ENCODE measurements at regions not wholly inside any gene's neighbourhood (a gene's known extent, or its start where the extent isn't known, plus 50 kb on each side); places are given as distances from the start of the nearest gene placed in this dataset.

DNA sequence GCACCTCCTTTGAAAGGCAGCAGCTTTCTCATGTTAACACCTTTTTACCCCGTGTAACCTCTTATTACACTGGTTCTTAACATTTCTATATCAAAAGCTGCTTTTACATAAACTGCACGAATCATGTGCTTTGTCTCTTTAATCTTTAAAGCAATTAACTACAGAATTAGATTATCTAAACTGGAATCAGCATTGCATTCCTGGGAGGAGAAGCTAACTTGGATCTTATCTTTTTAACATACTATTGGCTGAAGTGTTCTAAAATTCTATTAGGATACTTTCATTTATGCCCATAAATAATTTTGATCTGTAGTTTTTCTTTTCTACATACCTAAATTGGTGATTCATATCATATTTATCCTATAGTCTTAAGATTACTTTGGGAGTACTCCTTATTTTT lies 428.4 kb upstream of the IGFBP3 start:
- intact Hi-C loops (cut with DNase I) = no loop called here
- TF ChIP-seq, protein P1, sequence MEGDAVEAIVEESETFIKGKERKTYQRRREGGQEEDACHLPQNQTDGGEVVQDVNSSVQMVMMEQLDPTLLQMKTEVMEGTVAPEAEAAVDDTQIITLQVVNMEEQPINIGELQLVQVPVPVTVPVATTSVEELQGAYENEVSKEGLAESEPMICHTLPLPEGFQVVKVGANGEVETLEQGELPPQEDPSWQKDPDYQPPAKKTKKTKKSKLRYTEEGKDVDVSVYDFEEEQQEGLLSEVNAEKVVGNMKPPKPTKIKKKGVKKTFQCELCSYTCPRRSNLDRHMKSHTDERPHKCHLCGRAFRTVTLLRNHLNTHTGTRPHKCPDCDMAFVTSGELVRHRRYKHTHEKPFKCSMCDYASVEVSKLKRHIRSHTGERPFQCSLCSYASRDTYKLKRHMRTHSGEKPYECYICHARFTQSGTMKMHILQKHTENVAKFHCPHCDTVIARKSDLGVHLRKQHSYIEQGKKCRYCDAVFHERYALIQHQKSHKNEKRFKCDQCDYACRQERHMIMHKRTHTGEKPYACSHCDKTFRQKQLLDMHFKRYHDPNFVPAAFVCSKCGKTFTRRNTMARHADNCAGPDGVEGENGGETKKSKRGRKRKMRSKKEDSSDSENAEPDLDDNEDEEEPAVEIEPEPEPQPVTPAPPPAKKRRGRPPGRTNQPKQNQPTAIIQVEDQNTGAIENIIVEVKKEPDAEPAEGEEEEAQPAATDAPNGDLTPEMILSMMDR (IDR thresholded peaks at IDR 0.05) = no peak
- no peak for TF ChIP-seq POLR2A (IDR thresholded peaks at IDR 0.05)
- 39 to 52% methylated on average over 2 of the region's 2 CpGs for WGBS, 2 donors

GRCh38 chr7:46344533-46344932 lies 423.5 kb upstream of the IGFBP3 start:
- 67 to 70% methylated on average over 4 of the region's 4 CpGs for WGBS, 2 donors
- Histone ChIP-seq H3K4me3 (no peak overlapping the region), H3K27ac (no peak overlapping the region), H3K4me1 (no peaks in the 10 kb centered on the region), H3K27me3 (no peaks in the 10 kb centered on the region), H3K36me3 (replicated peaks in 1 of 2; ENCODE audit: insufficient read depth in 1 of 2, low read depth in 2 of 2) (no peaks in the 10 kb centered on the region), H3K9me3 (no peaks in the 10 kb centered on the region)
- ATAC-seq (no peak), DNase-seq (no peak)
- intact Hi-C loops (cut with DNase I) = no loop called here
- TF ChIP-seq, protein P1 (IDR thresholded peaks at IDR 0.05) = no peak
- TF ChIP-seq POLR2A (IDR thresholded peaks at IDR 0.05) = no peak

More for the DNA sequence above, 428.4 kb upstream of the IGFBP3 start:
- Histone ChIP-seq H3K27me3 (no peaks in the 10 kb centered on the region), H3K4me1 (no peaks in the 10 kb centered on the region), H3K4me3 (no peak overlapping the region), H3K9me3 (no peaks in the 10 kb centered on the region), H3K36me3 (replicated peaks in 1 of 2; ENCODE audit: insufficient read depth in 1 of 2, low read depth in 2 of 2) (no peaks in the 10 kb centered on the region), H3K27ac (no peak overlapping the region)
- DNase-seq (no peak), ATAC-seq (no peak)

- intact Hi-C loops (cut with DNase I) = no loop called here
- H3K4me3 ChIP-seq = no peak overlapping the region
- WGBS, 2 donors = 58 to 63% methylated on average over 1 of the region's 1 CpG
- H3K27ac ChIP-seq = no peak overlapping the region
- ATAC-seq = no peak
- H3K9me3 ChIP-seq = no peaks in the 10 kb centered on the region
- TF ChIP-seq, protein P1 (IDR thresholded peaks at IDR 0.05) = no peak
- TF ChIP-seq POLR2A (IDR thresholded peaks at IDR 0.05) = no peak
- H3K27me3 ChIP-seq = no peaks in the 10 kb centered on the region
- H3K36me3 ChIP-seq (replicated peaks in 1 of 2; ENCODE audit: insufficient read depth in 1 of 2, low read depth in 2 of 2) = no peaks in the 10 kb centered on the region
- H3K4me1 ChIP-seq = no peaks in the 10 kb centered on the region
- no peak for DNase-seq
Measured at GRCh38 chr7:46343802-46344201, 422.7 kb upstream of the IGFBP3 start.

GRCh38 chr7:46322937-46323336 lies 401.9 kb upstream of the IGFBP3 start:
- TF ChIP-seq, protein P1 (IDR thresholded peaks at IDR 0.05) = no peak
- no peak for TF ChIP-seq POLR2A (IDR thresholded peaks at IDR 0.05)
- no peak for ATAC-seq
- Histone ChIP-seq H3K4me1 (no peaks in the 10 kb centered on the region), H3K4me3 (no peak overlapping the region), H3K9me3 (no peaks in the 10 kb centered on the region), H3K36me3 (replicated peaks in 1 of 2; ENCODE audit: insufficient read depth in 1 of 2, low read depth in 2 of 2) (no peaks in the 10 kb centered on the region), H3K27me3 (no peaks in the 10 kb centered on the region), H3K27ac (no peak overlapping the region)
- WGBS, 2 donors = 76 to 77% methylated on average over 4 of the region's 4 CpGs
- intact Hi-C loops (cut with DNase I) = no loop called here
- no peak for DNase-seq

DNA sequence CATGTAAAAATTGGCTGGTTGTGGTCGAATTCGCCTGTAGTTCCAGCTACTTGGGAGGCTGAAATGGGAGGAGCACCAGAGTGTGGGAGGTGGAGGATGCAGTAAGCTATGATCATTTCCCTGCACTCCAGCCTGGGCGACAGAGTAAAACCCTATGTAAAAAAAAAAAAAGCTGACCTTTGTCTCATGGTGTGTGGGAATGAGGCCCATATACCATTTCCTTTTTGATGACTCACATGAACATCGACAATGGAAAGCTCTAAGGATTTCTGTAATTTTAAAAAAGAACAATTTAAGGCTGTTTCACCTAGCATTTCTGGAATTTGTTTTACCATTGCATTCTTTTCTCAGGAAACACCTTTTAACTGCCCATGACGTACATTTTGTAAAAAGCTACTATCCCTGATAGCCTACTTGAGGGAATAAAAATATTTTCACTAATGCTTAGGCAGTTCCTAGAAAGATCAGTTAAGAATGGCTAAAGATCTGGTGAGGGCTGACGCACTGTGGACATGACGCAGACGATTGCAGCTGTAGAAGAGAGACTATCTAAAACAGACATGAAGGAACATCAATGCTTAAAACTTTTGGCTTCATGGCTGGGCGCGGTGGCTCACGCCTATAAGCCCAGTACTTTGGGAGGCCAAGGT lies 400.6 kb upstream of the IGFBP3 start:
- no peaks in the 10 kb centered on the region for H3K27me3 ChIP-seq
- no peaks in the 10 kb centered on the region for H3K36me3 ChIP-seq (replicated peaks in 1 of 2; ENCODE audit: insufficient read depth in 1 of 2, low read depth in 2 of 2)
- H3K4me3 ChIP-seq = no peak overlapping the region
- no peak overlapping the region for H3K27ac ChIP-seq
- DNase-seq (no peak), ATAC-seq (no peak)
- no peaks in the 10 kb centered on the region for H3K9me3 ChIP-seq
- WGBS, 2 donors = 70 to 77% methylated on average over 11 of the region's 11 CpGs
- no peaks in the 10 kb centered on the region for H3K4me1 ChIP-seq
- TF ChIP-seq, protein P1 (IDR thresholded peaks at IDR 0.05) = no peak
- TF ChIP-seq POLR2A (IDR thresholded peaks at IDR 0.05) = no peak
- intact Hi-C loops (cut with DNase I) = no loop called here
